ENCODE measurements at regions not wholly inside any gene's neighbourhood (a gene's known extent, or its start where the extent isn't known, plus 50 kb on each side); places are given as distances from the start of the nearest gene placed in this dataset.

- no peak for TF ChIP-seq RAD21 (IDR thresholded peaks at IDR 0.05; ENCODE audit: low read length)
- no peak for TF ChIP-seq CTCF (conservative IDR thresholded peaks at IDR 0.05; ENCODE audit: low read depth, low read length)
- no peak for TF ChIP-seq ELK1 (IDR thresholded peaks at IDR 0.05; ENCODE audit: borderline replicate concordance, low read depth, low read length)
- TF ChIP-seq MAZ (IDR thresholded peaks at IDR 0.05; ENCODE audit: borderline replicate concordance, low read depth, low read length), result no peak
- no peak for TF ChIP-seq POLR2A (IDR thresholded peaks at IDR 0.05; ENCODE audit: low read depth, low read length)
- no peak for TF ChIP-seq USF2 (IDR thresholded peaks at IDR 0.05; ENCODE audit: low read depth, low read length)
- no peak for TF ChIP-seq MXI1 (IDR thresholded peaks at IDR 0.05; ENCODE audit: borderline replicate concordance, low read depth, low read length)
- TF ChIP-seq SMC3 (IDR thresholded peaks at IDR 0.05; ENCODE audit: low read depth, low read length), result no peak
- TF ChIP-seq BHLHE40 (IDR thresholded peaks at IDR 0.05; ENCODE audit: low read depth, low read length), result no peak
- TF ChIP-seq NFE2L2 (IDR thresholded peaks at IDR 0.05; ENCODE audit: low read depth, low read length), result no peak
- no peak for TF ChIP-seq CEBPB (IDR thresholded peaks at IDR 0.05; ENCODE audit: low read depth, low read length)
- TF ChIP-seq RFX5 (IDR thresholded peaks at IDR 0.05; ENCODE audit: low read depth, low read length), result no peak
- TF ChIP-seq RCOR1 (IDR thresholded peaks at IDR 0.05; ENCODE audit: insufficient replicate concordance, low read length), result no peak
These were observed 133.4 kb upstream of the ZBTB20 start for GRCh38 chr3:115280506-115280905.
